Common myeloid progenitor, CD34-positive (primary cell): ENCODE measurements at regions not wholly inside any gene's neighbourhood (a gene's known extent, or its start where the extent isn't known, plus 50 kb on each side); places are given as distances from the start of the nearest gene placed in this dataset.

Source experiments
- CTCF ChIA-PET: fragments of 350-600 bp; sonication (Branson Sonifier 250); formaldehyde crosslinking; loops from one replicate; lab custom pipeline; 2021; ENCODE audit warnings: antibody characterized with exemption; lab: Charles Lee
- POLR2A ChIA-PET: fragments of 350-600 bp; sonication (Branson Sonifier 250); formaldehyde crosslinking; loops from one replicate; lab custom pipeline; 2021; ENCODE audit warnings: antibody characterized with exemption; lab: Charles Lee
- DNase-seq, 3 donors: peaks; one replicate each; pipeline versions ENCODE4 v3.0.0 to v3.0.0-alpha.2; 2013
- H3K27ac ChIP-seq, 2 experiments: 1 replicate in 1 of 2; 2 replicates in 1 of 2; pipeline ENCODE4 v1.7.0; 2013; ENCODE audit warnings: inconsistent platforms in 2 of 2, low read length in 2 of 2, mild to moderate bottlenecking in 2 of 2, low read depth in 1 of 2, moderate library complexity in 1 of 2; ENCODE audit not compliant: severe bottlenecking in 2 of 2, insufficient read depth in 1 of 2, poor library complexity in 1 of 2
- H3K27me3 ChIP-seq, 5 experiments: replicated peaks in 2 of 5; 1 replicate in 3 of 5; 2 replicates in 2 of 5; pipeline versions ENCODE4 v1.6.1 to v1.7.0; 2013; ENCODE audit warnings: low read length in 4 of 5, mild to moderate bottlenecking in 2 of 5, moderate library complexity in 2 of 5, inconsistent platforms in 1 of 5; ENCODE audit not compliant: insufficient read depth in 5 of 5, control insufficient read depth in 4 of 5
- H3K36me3 ChIP-seq, 4 experiments: 1 replicate in 2 of 4; 2 replicates in 2 of 4; pipeline versions ENCODE4 v1.6.1 to v1.7.0; 2013; ENCODE audit warnings: low read length in 3 of 4, control low read depth in 1 of 4, mild to moderate bottlenecking in 1 of 4; ENCODE audit not compliant: control insufficient read depth in 4 of 4, insufficient read depth in 4 of 4
- H3K4me1 ChIP-seq, 4 experiments: 1 replicate in 3 of 4; 2 replicates in 1 of 4; pipeline versions ENCODE4 v1.6.1 to v1.7.1; 2013; ENCODE audit warnings: low read length in 3 of 4, mild to moderate bottlenecking in 3 of 4, control low read depth in 1 of 4, inconsistent platforms in 1 of 4, moderate library complexity in 1 of 4; ENCODE audit not compliant: control insufficient read depth in 4 of 4, insufficient read depth in 4 of 4; ENCODE audit errors: control extremely low read depth in 1 of 4
- H3K4me3 ChIP-seq, 7 experiments: 1 replicate in 4 of 7; 2 replicates in 3 of 7; pipeline versions ENCODE4 v1.5.1 to v1.7.0; 2013; ENCODE audit warnings: mild to moderate bottlenecking in 7 of 7, low read length in 6 of 7, moderate library complexity in 6 of 7, inconsistent platforms in 2 of 7, low read depth in 2 of 7, control low read depth in 1 of 7; ENCODE audit not compliant: insufficient read depth in 4 of 7, control insufficient read depth in 1 of 7; ENCODE audit errors: extremely low read depth in 1 of 7
- H3K9me3 ChIP-seq, 5 experiments: 1 replicate in 4 of 5; 2 replicates in 1 of 5; pipeline versions ENCODE4 v1.6.1 to v1.7.1; 2013; ENCODE audit warnings: low read length in 4 of 5, mild to moderate bottlenecking in 2 of 5, inconsistent platforms in 1 of 5, low read depth in 1 of 5, moderate library complexity in 1 of 5; ENCODE audit not compliant: control insufficient read depth in 4 of 5, insufficient read depth in 2 of 5; ENCODE audit errors: control extremely low read depth in 1 of 5
- WGBS: methylation state at CpG from one replicate; pipeline ENCODE4 v1.1.5; 2013; ENCODE audit not compliant: insufficient coverage; 5-methylcytosine and 5-hydroxymethylcytosine counted together

DNA sequence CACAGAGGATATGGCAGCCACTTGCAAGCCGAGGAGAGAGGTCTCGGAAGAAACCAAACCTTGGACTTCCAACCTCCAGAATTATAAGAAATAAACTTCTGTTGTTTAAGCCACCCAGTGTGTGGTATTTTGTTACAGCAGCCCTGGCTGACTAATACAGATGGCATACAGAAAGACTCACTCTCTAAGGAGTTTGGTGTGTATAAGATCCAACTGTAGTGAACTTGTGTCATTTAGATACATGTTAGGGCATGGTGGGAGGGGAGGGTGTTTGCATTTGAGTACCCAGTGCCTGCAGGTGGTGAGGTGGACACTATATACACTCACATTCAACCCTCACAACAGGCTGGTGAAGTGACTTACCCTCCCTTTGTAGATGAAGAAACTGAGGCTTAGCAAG is 233.2 kb upstream of the KLF3 start:
- ChIA-PET POLR2A (no interaction called here), CTCF (no interaction called here)
- no peaks in the 10 kb centered on the region for H3K4me1 ChIP-seq
- no peak for DNase-seq
- no peak overlapping the region for H3K4me3 ChIP-seq
- peaks cover 0 to 5% (median 0%) of the 10 kb centered on the region in 5 experiments for H3K9me3 ChIP-seq
- H3K27me3 ChIP-seq: no peaks in the 10 kb centered on the region
- no CpG with 5 or more reads among the region's 2 CpGs for WGBS
- H3K36me3 ChIP-seq: no peaks in the 10 kb centered on the region
- no peak overlapping the region for H3K27ac ChIP-seq

DNA sequence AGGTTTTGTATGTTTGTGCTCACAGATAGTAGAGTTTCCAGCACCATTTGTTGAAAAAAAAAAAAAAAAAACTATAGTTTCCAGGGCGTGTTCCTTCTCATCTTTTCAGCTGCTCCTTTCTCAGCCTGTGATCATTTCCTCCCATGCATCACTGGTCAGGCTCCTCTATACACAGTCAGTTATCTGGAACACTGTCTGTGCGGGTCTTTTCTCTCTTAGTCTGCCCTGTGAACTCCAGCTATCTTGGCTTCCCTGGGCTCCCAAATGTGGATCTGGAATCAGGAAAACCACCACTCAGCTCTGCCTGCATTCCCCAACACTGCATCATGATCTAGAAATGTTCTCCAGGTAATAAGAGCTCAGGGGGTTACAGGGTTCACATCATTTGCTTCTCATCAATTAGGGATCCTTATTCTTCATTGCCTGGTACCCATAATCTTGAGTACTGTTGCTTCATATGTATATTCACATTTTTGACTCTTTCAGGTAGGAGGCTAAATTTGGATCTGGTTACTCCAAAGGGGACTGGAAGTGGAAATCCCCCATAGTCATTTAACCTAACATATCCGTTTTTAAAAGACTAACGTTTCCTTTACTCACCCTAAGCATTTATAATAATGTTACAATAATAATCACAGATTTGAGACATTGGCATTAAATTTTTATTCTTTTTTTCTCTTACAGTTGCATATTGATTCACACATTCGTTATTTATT is 221.8 kb upstream of the KLF3 start:
- Histone ChIP-seq H3K36me3 (no peaks in the 10 kb centered on the region), H3K4me1 (no peaks in the 10 kb centered on the region), H3K9me3 (peaks cover 0 to 21% (median 4%) of the 10 kb centered on the region in 5 experiments), H3K4me3 (no peak overlapping the region), H3K27ac (no peak overlapping the region), H3K27me3 (no peaks in the 10 kb centered on the region)
- CTCF ChIA-PET: no interaction called here
- 100% methylated on average over 1 of the region's 5 CpGs for WGBS
- POLR2A ChIA-PET: interaction anchor here (0.7 kb wide), 1 partner anchor 11 kb away, joined by 4 read pairs; no protein-coding TSS in a partner anchor
- peak in 1 of 3 donors; percentile 4 for DNase-seq

DNA sequence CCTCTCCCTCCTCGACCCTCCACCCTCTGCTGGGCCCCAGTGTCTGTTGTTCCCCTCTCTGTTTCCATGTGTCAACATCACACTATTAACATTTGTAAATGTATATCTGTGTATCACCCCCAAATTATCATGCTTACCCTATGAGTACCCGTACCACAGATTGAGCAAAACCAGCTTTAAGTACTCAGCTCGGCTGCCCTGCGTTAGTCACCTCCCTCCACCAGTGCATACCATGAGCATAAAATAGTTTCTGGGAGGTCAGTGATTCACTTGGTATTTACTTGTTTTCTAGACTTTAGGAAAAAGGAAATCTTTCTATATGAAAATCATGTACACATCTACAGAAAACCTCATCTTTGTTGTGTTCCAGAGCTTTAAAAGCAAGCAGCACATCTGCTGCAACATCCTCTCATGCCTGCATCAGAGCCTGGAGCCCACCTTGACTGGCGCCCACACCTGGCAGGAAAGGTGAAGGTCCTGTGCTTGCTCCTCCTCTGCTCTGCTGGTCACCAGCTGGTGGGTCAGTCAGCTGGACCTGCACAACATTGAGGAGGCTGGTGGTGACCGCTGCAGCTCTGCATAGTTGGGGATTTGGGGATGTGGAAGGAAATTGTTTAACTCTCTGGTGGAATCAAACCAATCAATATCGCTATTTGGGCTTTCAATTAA is 214.4 kb upstream of the KLF3 start:
- WGBS: 100% methylated on average over 1 of the region's 7 CpGs
- H3K36me3 ChIP-seq: no peaks in the 10 kb centered on the region
- no peaks in the 10 kb centered on the region for H3K27me3 ChIP-seq
- no peaks in the 10 kb centered on the region for H3K4me1 ChIP-seq
- no peak for DNase-seq
- ChIA-PET POLR2A (interaction anchor here (0.7 kb wide), 1 partner anchor 100 kb away, joined by 4 read pairs; no protein-coding TSS in a partner anchor), CTCF (no interaction called here)
- peaks cover 0 to 2% (median 0%) of the 10 kb centered on the region in 5 experiments for H3K9me3 ChIP-seq
- H3K4me3 ChIP-seq: no peak overlapping the region
- no peak overlapping the region for H3K27ac ChIP-seq

DNA sequence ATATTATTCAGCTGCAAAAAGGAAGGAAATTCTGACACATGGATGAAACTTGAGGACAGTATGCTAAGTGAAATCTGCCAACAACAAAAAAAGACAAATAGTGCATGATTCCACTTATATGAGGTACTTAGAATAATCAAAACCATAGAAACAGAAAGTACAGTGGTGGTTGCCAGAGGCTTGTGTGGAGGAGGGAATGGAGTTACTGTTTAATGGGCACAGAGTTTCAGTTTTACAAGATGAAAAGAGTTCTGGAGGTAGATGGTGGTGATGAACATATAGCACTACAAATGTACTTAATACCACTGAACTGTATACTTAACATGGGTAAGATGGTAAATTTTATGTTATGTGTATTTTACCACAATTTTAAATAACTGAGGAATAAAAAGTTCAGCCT is 212.0 kb upstream of the KLF3 start:
- POLR2A ChIA-PET: no interaction called here
- H3K4me1 ChIP-seq: no peaks in the 10 kb centered on the region
- CTCF ChIA-PET: no interaction called here
- H3K36me3 ChIP-seq: no peaks in the 10 kb centered on the region
- no peaks in the 10 kb centered on the region for H3K27me3 ChIP-seq
- H3K4me3 ChIP-seq: no peak overlapping the region
- no peak overlapping the region for H3K27ac ChIP-seq
- no peak for DNase-seq
- H3K9me3 ChIP-seq: peaks cover 0 to 2% (median 0%) of the 10 kb centered on the region in 5 experiments

DNA sequence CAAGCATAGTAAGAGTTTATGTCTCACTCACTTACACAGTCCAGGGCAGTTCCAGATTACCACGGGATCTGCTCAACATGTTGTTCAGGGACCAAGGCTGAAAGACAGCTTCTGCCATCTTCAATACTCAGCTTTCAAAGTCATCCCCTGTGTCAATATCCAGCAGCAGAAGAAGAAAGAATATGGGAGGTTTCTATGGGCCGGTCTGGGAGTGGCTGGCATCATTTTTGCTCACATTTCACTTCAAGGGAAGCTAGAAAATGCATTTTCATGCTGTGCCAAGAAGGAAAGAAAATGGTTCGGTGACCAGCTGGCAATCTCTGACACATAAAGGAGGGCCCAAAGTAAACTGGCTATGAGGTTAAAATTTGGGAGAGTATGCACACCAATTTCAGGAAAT is 211.5 kb upstream of the KLF3 start:
- DNase-seq: no peak
- H3K9me3 ChIP-seq: peaks cover 0 to 2% (median 0%) of the 10 kb centered on the region in 5 experiments
- H3K27ac ChIP-seq: no peak overlapping the region
- ChIA-PET CTCF (interaction anchor here (1.1 kb wide), 1 partner anchor 70 kb away, joined by 3 read pairs; no protein-coding TSS in a partner anchor), POLR2A (interaction anchor here (0.6 kb wide), 1 partner anchor 11 kb away, joined by 4 read pairs; no protein-coding TSS in a partner anchor)
- WGBS: 92% methylated on average over 2 of the region's 3 CpGs
- H3K27me3 ChIP-seq: no peaks in the 10 kb centered on the region
- H3K36me3 ChIP-seq: no peaks in the 10 kb centered on the region
- no peak overlapping the region for H3K4me3 ChIP-seq
- no peaks in the 10 kb centered on the region for H3K4me1 ChIP-seq

DNA sequence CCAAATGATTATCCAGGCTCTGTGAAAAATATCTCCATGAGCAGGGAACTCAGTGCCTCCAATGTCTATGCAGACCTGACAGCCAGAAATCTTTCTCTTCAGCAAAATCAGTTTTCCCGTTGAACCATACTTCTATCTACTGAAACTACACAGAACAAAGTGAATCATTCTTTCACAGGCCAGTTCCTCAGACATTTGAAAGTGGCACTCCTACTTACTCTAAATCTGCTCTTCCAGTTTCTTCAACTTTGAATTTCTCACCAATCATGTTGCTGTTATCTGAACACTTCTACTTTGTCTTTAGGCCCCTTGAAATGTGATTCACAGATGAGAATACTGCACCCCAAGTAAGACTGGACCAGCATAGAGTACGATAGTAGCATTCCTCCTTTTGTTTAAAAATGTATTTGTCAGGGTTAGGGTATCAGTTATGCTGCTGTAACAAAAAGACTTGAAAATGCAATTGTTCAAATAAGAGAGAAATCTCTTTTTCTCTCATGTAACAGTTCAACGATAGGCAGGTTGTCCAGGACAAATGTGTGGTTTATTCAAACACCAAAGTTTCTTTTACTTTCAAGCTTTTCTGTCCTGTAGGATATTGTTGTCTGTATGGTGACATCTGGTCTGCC is 210.6 kb upstream of the KLF3 start:
- ChIA-PET CTCF (interaction anchor here (1.1 kb wide), 1 partner anchor 69 kb away, joined by 3 read pairs; no protein-coding TSS in a partner anchor), POLR2A (interaction anchor here (0.6 kb wide), 1 partner anchor 12 kb away, joined by 4 read pairs; no protein-coding TSS in a partner anchor)
- Histone ChIP-seq H3K9me3 (peaks cover 0 to 4% (median 0%) of the 10 kb centered on the region in 5 experiments), H3K36me3 (no peaks in the 10 kb centered on the region), H3K4me1 (no peaks in the 10 kb centered on the region), H3K27ac (no peak overlapping the region), H3K27me3 (no peaks in the 10 kb centered on the region), H3K4me3 (no peak overlapping the region)
- DNase-seq: no peak
- 95% methylated on average over 2 of the region's 3 CpGs for WGBS
